Left ventricle myocardium inferior (tissue), 1 donor: ENCODE measurements at regions not wholly inside any gene's neighbourhood (a gene's known extent, or its start where the extent isn't known, plus 50 kb on each side); places are given as distances from the start of the nearest gene placed in this dataset.

ENCODE experiments used
- DNase-seq: peaks from one replicate; pipeline ENCODE4 v3.0.0-alpha.2; 2020
- H3K27ac ChIP-seq: fragments of 200-600 bp; replicated peaks from 2 replicates; pipeline ENCODE4 v1.8.0; 2021
- H3K27me3 ChIP-seq: fragments of 200-600 bp; 2 replicates; pipeline ENCODE4 v1.8.0; 2021; ENCODE audit warnings: low read depth
- H3K36me3 ChIP-seq: fragments of 200-600 bp; 2 replicates; pipeline ENCODE4 v1.8.0; 2021
- H3K4me1 ChIP-seq: fragments of 200-600 bp; 2 replicates; pipeline ENCODE4 v1.8.0; 2021
- H3K4me3 ChIP-seq: fragments of 200-600 bp; 2 replicates; pipeline ENCODE4 v1.8.0; 2021; ENCODE audit warnings: mild to moderate bottlenecking, moderate library complexity
- H3K9me3 ChIP-seq: fragments of 200-600 bp; replicated peaks from 2 replicates; pipeline ENCODE4 v1.8.0; 2021
- intact Hi-C: fragments of 100-400 bp; cut with micrococcal nuclease; formaldehyde crosslinking; loops from one replicate; pipeline ENCODE4 v1.11.0; 2022
- TF ChIP-seq, protein P1 (sequence below): fragments of 200-600 bp; IDR thresholded peaks from 2 replicates; pipeline ENCODE4 v1.8.0; 2021; ENCODE audit warnings: antibody characterized with exemption, mild to moderate bottlenecking, borderline replicate concordance
- donor health status: DM: no; HTN: yes; CAD: no; lungs with severe emphysema.

DNA sequence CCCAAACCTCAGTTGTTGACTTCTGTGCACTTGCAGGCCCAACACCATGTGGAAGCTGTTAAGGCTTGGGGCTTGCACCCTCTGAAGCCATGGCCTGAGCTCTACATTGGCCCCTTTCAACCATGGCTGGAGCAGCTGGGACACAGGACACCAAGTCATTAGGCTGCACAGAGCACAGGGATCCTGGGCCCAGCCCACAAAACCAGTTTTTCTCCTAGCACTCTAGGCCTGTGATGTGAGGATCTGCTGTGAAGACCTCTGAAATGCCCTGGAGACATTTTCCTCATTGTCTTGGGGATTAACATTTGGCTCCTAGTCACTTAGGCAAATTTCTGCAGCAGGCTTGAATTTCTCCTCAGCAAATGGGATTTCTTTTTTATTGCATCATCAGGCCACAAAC, 1255.7 kb downstream of the ZPLD1 start:
- intact Hi-C loops, result no loop called here
- H3K27me3 ChIP-seq, result no peaks in the 10 kb centered on the region

DNA sequence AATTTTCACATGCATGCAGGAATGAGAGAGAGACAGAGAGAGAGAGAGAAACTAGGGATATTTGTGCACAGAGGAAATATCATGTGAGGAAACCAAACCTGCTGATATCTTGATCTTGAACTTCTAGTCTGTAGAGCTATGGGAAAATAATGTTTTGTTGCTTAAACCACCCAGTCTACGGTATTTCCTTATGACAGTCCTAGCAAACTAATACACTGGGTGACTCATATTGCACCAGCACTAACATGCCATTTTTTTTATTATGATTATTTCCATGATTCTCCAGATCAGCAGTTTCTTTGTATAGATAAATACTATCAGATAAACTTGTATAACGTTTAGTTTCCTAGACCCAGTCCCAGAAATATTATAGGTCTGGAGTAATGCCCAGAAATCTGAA, 1259.0 kb downstream of the ZPLD1 start:
- no peak overlapping the region for H3K27ac ChIP-seq
- peaks cover 24% of the 10 kb centered on the region for H3K9me3 ChIP-seq
- H3K27me3 ChIP-seq, result no peaks in the 10 kb centered on the region
- no peak for DNase-seq
- H3K4me1 ChIP-seq, result no peaks in the 10 kb centered on the region
- H3K4me3 ChIP-seq, result no peak overlapping the region
- intact Hi-C loops, result no loop called here
- TF ChIP-seq, protein P1, sequence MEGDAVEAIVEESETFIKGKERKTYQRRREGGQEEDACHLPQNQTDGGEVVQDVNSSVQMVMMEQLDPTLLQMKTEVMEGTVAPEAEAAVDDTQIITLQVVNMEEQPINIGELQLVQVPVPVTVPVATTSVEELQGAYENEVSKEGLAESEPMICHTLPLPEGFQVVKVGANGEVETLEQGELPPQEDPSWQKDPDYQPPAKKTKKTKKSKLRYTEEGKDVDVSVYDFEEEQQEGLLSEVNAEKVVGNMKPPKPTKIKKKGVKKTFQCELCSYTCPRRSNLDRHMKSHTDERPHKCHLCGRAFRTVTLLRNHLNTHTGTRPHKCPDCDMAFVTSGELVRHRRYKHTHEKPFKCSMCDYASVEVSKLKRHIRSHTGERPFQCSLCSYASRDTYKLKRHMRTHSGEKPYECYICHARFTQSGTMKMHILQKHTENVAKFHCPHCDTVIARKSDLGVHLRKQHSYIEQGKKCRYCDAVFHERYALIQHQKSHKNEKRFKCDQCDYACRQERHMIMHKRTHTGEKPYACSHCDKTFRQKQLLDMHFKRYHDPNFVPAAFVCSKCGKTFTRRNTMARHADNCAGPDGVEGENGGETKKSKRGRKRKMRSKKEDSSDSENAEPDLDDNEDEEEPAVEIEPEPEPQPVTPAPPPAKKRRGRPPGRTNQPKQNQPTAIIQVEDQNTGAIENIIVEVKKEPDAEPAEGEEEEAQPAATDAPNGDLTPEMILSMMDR, result no peak
- H3K36me3 ChIP-seq, result no peaks in the 10 kb centered on the region

More for the DNA sequence above, 1255.7 kb downstream of the ZPLD1 start:
- Histone ChIP-seq H3K4me1 (no peaks in the 10 kb centered on the region), H3K36me3 (no peaks in the 10 kb centered on the region), H3K9me3 (peaks cover 24% of the 10 kb centered on the region), H3K27ac (no peak overlapping the region), H3K4me3 (no peak overlapping the region)
- DNase-seq, result no peak
- TF ChIP-seq, protein P1, result no peak

DNA sequence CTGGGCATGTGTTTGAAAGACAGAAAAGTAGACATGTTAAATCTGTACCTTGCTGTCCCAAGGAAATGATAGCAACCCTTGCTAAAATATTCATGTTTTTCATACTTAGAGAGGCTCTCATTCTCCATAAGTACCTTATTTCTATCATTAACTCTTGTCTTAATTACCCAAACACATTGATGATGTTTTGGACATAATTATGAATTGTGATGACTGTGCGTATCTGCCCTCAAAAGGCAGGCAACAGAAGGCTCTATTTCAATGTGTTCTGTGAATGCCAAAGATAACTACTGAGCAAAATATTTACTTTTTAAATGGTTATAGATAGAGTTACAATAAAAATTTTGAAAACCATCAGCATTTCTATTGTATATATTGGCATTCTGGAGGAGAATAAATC, 1263.8 kb downstream of the ZPLD1 start:
- TF ChIP-seq, protein P1, result no peak
- H3K9me3 ChIP-seq, result peaks cover 1% of the 10 kb centered on the region
- intact Hi-C loops, result no loop called here
- H3K4me1 ChIP-seq, result no peaks in the 10 kb centered on the region
- no peak for DNase-seq
- no peaks in the 10 kb centered on the region for H3K36me3 ChIP-seq
- H3K27me3 ChIP-seq, result no peaks in the 10 kb centered on the region
- H3K4me3 ChIP-seq, result no peak overlapping the region
- H3K27ac ChIP-seq, result no peak overlapping the region

DNA sequence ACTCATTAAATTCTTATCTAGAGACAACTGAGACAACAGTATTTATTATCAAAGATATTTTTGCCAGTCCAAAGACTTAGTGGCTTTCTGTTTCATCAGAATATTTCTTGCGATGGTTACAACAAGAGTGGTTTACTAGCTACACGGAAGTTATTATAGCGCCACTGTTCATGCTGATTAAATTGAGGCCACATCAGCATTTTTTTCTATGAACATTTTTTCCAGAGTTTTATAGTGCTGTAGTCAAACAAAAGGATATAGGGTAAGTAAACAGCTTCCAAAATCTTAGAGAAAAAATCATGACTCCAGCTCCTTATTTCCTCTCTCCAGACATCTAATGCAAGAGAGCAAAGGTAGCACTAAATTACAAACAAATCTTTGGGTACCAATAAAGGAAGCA, 1264.4 kb downstream of the ZPLD1 start:
- no peak for DNase-seq
- H3K36me3 ChIP-seq, result no peaks in the 10 kb centered on the region
- no peak overlapping the region for H3K4me3 ChIP-seq
- H3K9me3 ChIP-seq, result no peaks in the 10 kb centered on the region
- intact Hi-C loops, result no loop called here
- H3K27me3 ChIP-seq, result no peaks in the 10 kb centered on the region
- H3K27ac ChIP-seq, result no peak overlapping the region
- no peaks in the 10 kb centered on the region for H3K4me1 ChIP-seq
- TF ChIP-seq, protein P1, result no peak

DNA sequence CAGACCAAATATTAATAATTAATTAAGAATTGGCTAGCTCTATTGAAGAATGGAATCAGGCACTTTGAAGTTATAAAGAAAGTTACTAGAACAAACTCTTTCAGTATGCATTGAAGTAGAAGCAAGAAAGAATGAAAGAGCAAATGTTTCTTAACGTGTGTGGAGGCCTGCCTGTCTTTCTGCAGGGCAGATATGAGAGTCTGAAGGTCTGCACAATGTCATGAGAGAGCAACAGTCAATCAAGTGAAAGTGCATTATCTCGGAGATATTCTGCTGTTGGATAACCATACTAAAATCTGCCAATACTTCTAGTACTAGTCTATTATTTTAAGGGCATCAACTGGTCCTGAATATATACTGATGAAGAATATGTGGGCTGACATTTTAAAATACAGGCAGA, 1270.8 kb downstream of the ZPLD1 start:
- Histone ChIP-seq H3K27ac (no peak overlapping the region), H3K9me3 (no peaks in the 10 kb centered on the region), H3K27me3 (no peaks in the 10 kb centered on the region), H3K4me1 (no peaks in the 10 kb centered on the region), H3K36me3 (no peaks in the 10 kb centered on the region), H3K4me3 (no peak overlapping the region)
- TF ChIP-seq, protein P1, result no peak
- DNase-seq, result no peak
- intact Hi-C loops, result no loop called here

DNA sequence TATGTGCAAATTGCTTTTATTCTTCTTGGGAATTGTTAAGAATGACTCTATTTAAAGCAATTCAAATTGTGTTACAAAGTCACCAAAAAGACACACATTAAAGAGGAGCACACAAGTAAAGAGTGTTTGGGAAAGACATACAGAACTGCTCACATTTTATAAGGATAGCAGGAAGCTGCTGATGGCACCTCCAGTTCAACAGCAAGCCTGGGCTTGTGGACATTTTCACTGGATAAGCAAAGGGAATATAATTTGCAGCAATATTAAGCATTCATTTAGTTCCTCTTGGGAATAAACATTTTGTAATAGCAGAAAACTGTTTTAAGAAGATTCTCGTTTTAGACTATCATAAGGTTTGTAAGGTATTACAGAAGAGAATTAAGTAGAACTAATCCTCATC, 1271.9 kb downstream of the ZPLD1 start:
- intact Hi-C loops, result no loop called here
- no peak overlapping the region for H3K27ac ChIP-seq
- TF ChIP-seq, protein P1, result no peak
- no peak overlapping the region for H3K4me3 ChIP-seq
- no peaks in the 10 kb centered on the region for H3K27me3 ChIP-seq
- H3K9me3 ChIP-seq, result peaks cover 6% of the 10 kb centered on the region
- no peaks in the 10 kb centered on the region for H3K36me3 ChIP-seq
- no peak for DNase-seq
- no peaks in the 10 kb centered on the region for H3K4me1 ChIP-seq
